ENCODE measurements at regions not wholly inside any gene's neighbourhood (a gene's known extent, or its start where the extent isn't known, plus 50 kb on each side); places are given as distances from the start of the nearest gene placed in this dataset.

- DNase-seq (ENCODE audit: low read depth in 2 of 2): no peak
Measured at GRCh38 chr22:49203859-49204598, 623.6 kb downstream of the BRD1 start.

- no peak for DNase-seq (ENCODE audit: low read depth in 2 of 2)
Measured at GRCh38 chr22:49203091-49203858, 624.4 kb downstream of the BRD1 start.

GRCh38 chr22:49202226-49202625 is 625.4 kb downstream of the BRD1 start:
- no peak for DNase-seq (ENCODE audit: low read depth in 2 of 2)

- DNase-seq (ENCODE audit: low read depth in 2 of 2): no peak
Measured at GRCh38 chr22:49201046-49201970, 626.4 kb downstream of the BRD1 start.

GRCh38 chr22:49199224-49199623 is 628.4 kb downstream of the BRD1 start:
- no peak for DNase-seq (ENCODE audit: low read depth in 2 of 2)

GRCh38 chr22:49198705-49199084 is 629.0 kb downstream of the BRD1 start:
- DNase-seq (ENCODE audit: low read depth in 2 of 2): no peak

- no peak for DNase-seq (ENCODE audit: low read depth in 2 of 2)
Measured at GRCh38 chr22:49197986-49198704, 629.5 kb downstream of the BRD1 start.

- DNase-seq (ENCODE audit: low read depth in 2 of 2): no peak
Measured at GRCh38 chr22:49197505-49197904, 630.2 kb downstream of the BRD1 start.

GRCh38 chr22:49196046-49196511 is 631.6 kb downstream of the BRD1 start:
- DNase-seq (ENCODE audit: low read depth in 2 of 2): no peak

GRCh38 chr22:49195636-49196035 is 632.0 kb downstream of the BRD1 start:
- no peak for DNase-seq (ENCODE audit: low read depth in 2 of 2)

- DNase-seq (ENCODE audit: low read depth in 2 of 2): no peak
Measured at GRCh38 chr22:49193901-49194465, 633.7 kb downstream of the BRD1 start.

- DNase-seq (ENCODE audit: low read depth in 2 of 2): no peak
Measured at GRCh38 chr22:49193348-49193747, 634.3 kb downstream of the BRD1 start.

- no peak for DNase-seq (ENCODE audit: low read depth in 2 of 2)
Measured at GRCh38 chr22:49192857-49193250, 634.8 kb downstream of the BRD1 start.

GRCh38 chr22:49192180-49192856 is 635.4 kb downstream of the BRD1 start:
- DNase-seq (ENCODE audit: low read depth in 2 of 2): no peak

GRCh38 chr22:49191506-49191980 is 636.1 kb downstream of the BRD1 start:
- no peak for DNase-seq (ENCODE audit: low read depth in 2 of 2)

GRCh38 chr22:49190816-49191505 is 636.7 kb downstream of the BRD1 start:
- DNase-seq (ENCODE audit: low read depth in 2 of 2): no peak

- no peak for DNase-seq (ENCODE audit: low read depth in 2 of 2)
Measured at GRCh38 chr22:49189871-49190270, 637.8 kb downstream of the BRD1 start.

GRCh38 chr22:49188591-49188990 is 639.1 kb downstream of the BRD1 start:
- DNase-seq (ENCODE audit: low read depth in 2 of 2): no peak

- DNase-seq (ENCODE audit: low read depth in 2 of 2): no peak
Measured at GRCh38 chr22:49188091-49188490, 639.6 kb downstream of the BRD1 start.

GRCh38 chr22:49186762-49187161 is 640.9 kb downstream of the BRD1 start:
- no peak for DNase-seq (ENCODE audit: low read depth in 2 of 2)

All from dermis microvascular lymphatic vessel endothelial cell (primary cell).